ENCODE measurements at regions not wholly inside any gene's neighbourhood (a gene's known extent, or its start where the extent isn't known, plus 50 kb on each side); places are given as distances from the start of the nearest gene placed in this dataset.

GRCh38 chr13:83168590-83168989, 713.7 kb downstream of the SLITRK1 start:
- TF ChIP-seq CTCF (conservative IDR thresholded peaks at IDR 0.05) (no peak), ZFX (IDR thresholded peaks at IDR 0.05) (no peak)
